ENCODE measurements at regions not wholly inside any gene's neighbourhood (a gene's known extent, or its start where the extent isn't known, plus 50 kb on each side); places are given as distances from the start of the nearest gene placed in this dataset.
"Not testable (repeated sequence)": the region's sequence is repeated elsewhere in the genome, so short reads cannot be mapped to it uniquely, and the experiment has no call there.

DNA sequence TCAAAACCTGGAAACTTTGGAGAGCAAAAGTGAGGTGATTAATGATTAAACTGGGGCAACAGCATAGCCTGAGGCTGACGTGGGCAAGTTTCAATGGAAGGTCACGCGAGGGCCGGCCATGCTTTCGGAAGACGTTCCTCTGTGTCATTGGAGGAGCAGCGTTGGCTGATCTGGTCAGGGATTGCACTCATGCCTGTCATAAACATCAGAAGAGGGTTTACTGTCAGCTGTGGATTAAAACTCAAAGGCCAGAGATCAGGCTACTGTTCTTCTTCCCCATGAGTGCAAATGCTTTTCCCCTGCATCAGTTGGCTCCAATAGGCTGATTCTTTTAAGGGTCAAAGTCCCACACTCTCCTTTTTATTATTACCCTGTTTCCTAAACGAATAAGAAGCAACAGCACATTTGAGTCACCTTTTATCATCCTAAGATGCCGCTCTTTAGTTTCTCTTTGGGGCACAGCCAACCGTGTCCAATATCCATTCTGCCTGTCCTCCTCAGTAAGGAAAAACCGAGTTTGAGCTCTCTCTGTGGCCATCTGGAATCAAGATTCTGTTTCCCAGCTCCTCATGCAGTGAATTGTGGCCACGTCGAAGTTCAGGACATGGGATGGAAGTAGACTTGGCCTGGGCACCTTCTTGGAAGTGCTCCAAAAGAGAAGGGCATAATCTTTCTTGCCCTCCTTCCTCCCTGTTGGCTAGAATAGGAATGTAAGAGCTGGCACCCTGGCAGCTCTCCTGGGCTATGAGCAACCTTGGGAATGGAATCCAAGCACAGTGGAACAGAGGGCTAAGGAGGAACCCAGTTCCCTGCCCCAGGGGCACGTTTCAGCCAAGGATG, 62.5 kb upstream of the INSIG1 start:
- H3K4me1 Mint-ChIP-seq (ENCODE audit: low read depth, unreplicated experiment): no peaks in the 10 kb centered on the region
- DNase-seq: no peak
- no peaks in the 10 kb centered on the region for H3K27me3 Mint-ChIP-seq (ENCODE audit: unreplicated experiment)
- TF ChIP-seq, protein P1, sequence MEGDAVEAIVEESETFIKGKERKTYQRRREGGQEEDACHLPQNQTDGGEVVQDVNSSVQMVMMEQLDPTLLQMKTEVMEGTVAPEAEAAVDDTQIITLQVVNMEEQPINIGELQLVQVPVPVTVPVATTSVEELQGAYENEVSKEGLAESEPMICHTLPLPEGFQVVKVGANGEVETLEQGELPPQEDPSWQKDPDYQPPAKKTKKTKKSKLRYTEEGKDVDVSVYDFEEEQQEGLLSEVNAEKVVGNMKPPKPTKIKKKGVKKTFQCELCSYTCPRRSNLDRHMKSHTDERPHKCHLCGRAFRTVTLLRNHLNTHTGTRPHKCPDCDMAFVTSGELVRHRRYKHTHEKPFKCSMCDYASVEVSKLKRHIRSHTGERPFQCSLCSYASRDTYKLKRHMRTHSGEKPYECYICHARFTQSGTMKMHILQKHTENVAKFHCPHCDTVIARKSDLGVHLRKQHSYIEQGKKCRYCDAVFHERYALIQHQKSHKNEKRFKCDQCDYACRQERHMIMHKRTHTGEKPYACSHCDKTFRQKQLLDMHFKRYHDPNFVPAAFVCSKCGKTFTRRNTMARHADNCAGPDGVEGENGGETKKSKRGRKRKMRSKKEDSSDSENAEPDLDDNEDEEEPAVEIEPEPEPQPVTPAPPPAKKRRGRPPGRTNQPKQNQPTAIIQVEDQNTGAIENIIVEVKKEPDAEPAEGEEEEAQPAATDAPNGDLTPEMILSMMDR (IDR thresholded peaks at IDR 0.05; ENCODE audit: partially characterized antibody, unreplicated experiment): no peak
- no peak overlapping the region for H3K27ac Mint-ChIP-seq (ENCODE audit: unreplicated experiment)
- peaks cover 6% of the 10 kb centered on the region for H3K9me3 Mint-ChIP-seq (ENCODE audit: unreplicated experiment)
- no peak overlapping the region for H3K4me3 Mint-ChIP-seq (ENCODE audit: unreplicated experiment)
- H3K36me3 Mint-ChIP-seq (ENCODE audit: unreplicated experiment): peaks cover 4% of the 10 kb centered on the region

DNA sequence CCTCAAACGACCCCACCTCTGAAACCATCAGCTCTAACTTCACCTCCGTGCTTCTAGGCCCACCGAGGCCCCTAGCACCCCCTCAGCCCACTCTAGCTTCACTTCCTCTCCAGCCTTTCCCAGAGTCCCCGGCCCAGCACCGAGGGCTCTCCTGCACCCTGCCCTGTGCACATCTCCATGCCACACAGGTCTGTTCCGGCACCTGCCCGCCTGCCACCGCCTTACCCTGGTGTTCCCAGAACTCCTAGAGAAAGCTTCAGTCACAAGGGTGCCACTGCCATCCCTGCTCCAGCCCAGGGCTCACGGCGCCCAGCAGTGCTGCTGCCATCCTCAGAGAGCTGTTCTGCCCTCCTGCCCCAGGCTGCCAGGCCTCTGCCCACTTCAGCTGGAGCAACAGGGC, 61.3 kb upstream of the INSIG1 start:
- no peaks in the 10 kb centered on the region for H3K36me3 Mint-ChIP-seq (ENCODE audit: unreplicated experiment)
- TF ChIP-seq, protein P1 (IDR thresholded peaks at IDR 0.05; ENCODE audit: partially characterized antibody, unreplicated experiment): no peak
- DNase-seq: no peak
- H3K9me3 Mint-ChIP-seq (ENCODE audit: unreplicated experiment): peaks cover 1% of the 10 kb centered on the region
- H3K27ac Mint-ChIP-seq (ENCODE audit: unreplicated experiment): no peak overlapping the region
- H3K4me1 Mint-ChIP-seq (ENCODE audit: low read depth, unreplicated experiment): no peaks in the 10 kb centered on the region
- no peak overlapping the region for H3K4me3 Mint-ChIP-seq (ENCODE audit: unreplicated experiment)
- no peaks in the 10 kb centered on the region for H3K27me3 Mint-ChIP-seq (ENCODE audit: unreplicated experiment)

DNA sequence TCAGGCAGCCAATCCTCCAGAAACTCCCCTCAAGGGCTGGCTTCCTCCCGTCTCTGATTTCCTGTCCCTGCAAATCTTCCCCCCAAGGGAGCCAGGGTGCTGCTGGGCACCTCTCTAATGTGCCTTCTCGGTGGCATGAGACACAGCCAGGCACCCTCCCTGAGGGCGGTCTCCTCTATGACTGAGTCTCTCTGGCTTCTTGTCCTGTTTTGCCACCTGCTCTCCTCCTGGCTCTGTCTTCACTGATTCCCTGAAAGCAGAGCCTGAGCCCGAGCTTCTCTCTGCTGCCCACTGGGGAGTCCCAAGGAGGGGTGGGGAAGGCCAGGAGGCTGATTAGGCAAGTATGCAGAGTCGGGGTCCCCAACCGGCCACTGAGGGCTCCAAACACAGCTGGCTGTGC, 60.4 kb upstream of the INSIG1 start:
- DNase-seq: no peak
- Mint-ChIP-seq H3K9me3 (ENCODE audit: unreplicated experiment) (peaks cover 1% of the 10 kb centered on the region), H3K4me3 (ENCODE audit: unreplicated experiment) (no peak overlapping the region), H3K4me1 (ENCODE audit: low read depth, unreplicated experiment) (no peaks in the 10 kb centered on the region), H3K27me3 (ENCODE audit: unreplicated experiment) (no peaks in the 10 kb centered on the region), H3K36me3 (ENCODE audit: unreplicated experiment) (no peaks in the 10 kb centered on the region), H3K27ac (ENCODE audit: unreplicated experiment) (no peak overlapping the region)
- TF ChIP-seq, protein P1 (IDR thresholded peaks at IDR 0.05; ENCODE audit: partially characterized antibody, unreplicated experiment): no peak

DNA sequence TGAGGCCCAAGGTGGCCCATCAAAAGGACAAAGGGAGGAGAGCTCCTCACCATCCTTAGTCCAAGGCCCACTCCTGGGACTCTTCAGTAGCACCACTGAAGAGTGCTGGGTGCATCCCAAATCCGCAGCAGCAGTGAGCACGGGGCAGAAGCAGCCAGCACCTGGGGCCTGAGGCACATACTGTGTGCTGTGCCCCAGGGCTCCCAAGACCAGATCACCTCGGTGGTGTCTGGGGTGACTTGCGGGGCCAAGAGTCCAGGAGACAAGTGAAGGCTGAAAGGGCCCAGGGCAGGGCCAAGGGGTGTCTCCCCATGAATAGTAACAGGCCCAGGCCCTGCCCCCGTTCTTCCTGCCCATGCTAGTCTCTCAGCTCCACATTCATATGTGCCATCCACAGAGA, 59.9 kb upstream of the INSIG1 start:
- peaks cover 1% of the 10 kb centered on the region for H3K9me3 Mint-ChIP-seq (ENCODE audit: unreplicated experiment)
- no peaks in the 10 kb centered on the region for H3K4me1 Mint-ChIP-seq (ENCODE audit: low read depth, unreplicated experiment)
- no peak overlapping the region for H3K27ac Mint-ChIP-seq (ENCODE audit: unreplicated experiment)
- DNase-seq: no peak
- H3K27me3 Mint-ChIP-seq (ENCODE audit: unreplicated experiment): peaks cover 2% of the 10 kb centered on the region
- no peak overlapping the region for H3K4me3 Mint-ChIP-seq (ENCODE audit: unreplicated experiment)
- no peaks in the 10 kb centered on the region for H3K36me3 Mint-ChIP-seq (ENCODE audit: unreplicated experiment)
- TF ChIP-seq, protein P1 (IDR thresholded peaks at IDR 0.05; ENCODE audit: partially characterized antibody, unreplicated experiment): no peak

DNA sequence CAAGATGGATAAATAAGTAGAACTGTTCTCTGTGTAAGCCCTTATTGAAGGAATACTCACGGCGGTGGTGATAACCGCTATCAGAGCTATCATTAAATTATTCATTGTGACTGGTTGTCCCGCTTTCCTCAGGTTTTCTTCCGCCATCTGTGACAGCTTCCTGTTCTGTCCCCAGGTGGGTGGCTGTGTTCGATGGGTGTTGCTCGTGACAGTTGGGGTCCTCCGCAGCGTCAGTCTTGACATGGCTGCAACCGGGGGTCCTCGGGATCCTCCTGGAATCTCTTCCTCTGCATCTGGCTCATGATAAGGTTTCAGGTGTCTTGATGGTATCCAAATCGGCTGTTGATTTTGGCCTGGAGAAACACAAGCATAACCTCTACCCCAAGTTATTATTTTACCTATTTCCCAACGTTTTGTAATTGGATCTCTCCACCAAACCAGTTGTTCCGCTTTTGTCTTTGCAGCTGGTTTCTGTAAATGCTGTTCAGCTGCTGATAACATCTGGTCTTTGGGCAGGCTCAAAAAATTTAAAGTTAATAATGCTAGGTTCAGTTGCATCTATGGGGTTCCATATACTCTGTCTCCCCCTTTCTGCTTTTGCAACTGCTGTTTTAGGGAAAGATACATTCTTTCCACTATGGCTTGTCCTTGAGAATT, 58.1 kb upstream of the INSIG1 start:
- H3K4me1 Mint-ChIP-seq (ENCODE audit: low read depth, unreplicated experiment); H3K27ac Mint-ChIP-seq (ENCODE audit: unreplicated experiment); H3K27me3 Mint-ChIP-seq (ENCODE audit: unreplicated experiment); DNase-seq; H3K9me3 Mint-ChIP-seq (ENCODE audit: unreplicated experiment); H3K4me3 Mint-ChIP-seq (ENCODE audit: unreplicated experiment); H3K36me3 Mint-ChIP-seq (ENCODE audit: unreplicated experiment): not testable (repeated sequence)
